Inferior parietal cortex (tissue), 1 donor: ENCODE measurements at regions not wholly inside any gene's neighbourhood (a gene's known extent, or its start where the extent isn't known, plus 50 kb on each side); places are given as distances from the start of the nearest gene placed in this dataset.

ENCODE experiments used
- DNase-seq: peaks from one replicate; pipeline ENCODE4 v3.0.0-alpha.2; 2016; ENCODE audit errors: extremely low spot score

DNA sequence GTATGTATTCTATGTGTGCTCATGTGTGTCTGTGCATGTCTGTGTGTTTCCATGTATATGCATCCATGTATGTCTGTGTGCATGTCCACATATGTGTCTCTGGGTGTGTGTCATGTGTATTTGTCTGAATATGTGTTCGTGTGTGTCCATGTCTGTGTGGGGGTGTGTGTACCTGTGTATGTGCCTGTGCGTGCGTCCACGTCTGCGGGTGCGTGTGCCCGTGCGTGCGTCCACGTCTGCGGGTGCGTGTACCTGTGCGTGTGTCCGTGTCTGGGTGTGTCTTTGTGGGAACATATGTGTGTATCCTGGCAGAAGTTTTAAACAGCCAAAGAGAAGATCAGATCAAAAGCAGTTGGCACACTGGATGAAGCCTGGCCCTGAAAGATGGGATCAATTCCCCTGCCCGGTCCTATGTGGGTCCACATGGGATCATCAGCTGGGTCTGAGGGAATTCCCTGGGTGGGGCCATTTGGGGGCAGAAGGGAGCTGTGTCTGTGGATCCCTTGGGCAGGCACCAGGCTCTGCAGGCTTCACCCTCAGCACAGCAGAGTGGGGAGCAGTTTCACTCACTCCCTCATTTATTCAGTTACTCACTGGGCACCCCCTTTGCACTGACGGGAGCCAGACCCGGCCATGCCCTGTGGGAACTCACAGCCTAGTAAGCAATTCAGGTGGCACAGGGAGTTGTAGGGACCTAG lies 167.4 kb downstream of the MN1 start:
- no peak for DNase-seq

DNA sequence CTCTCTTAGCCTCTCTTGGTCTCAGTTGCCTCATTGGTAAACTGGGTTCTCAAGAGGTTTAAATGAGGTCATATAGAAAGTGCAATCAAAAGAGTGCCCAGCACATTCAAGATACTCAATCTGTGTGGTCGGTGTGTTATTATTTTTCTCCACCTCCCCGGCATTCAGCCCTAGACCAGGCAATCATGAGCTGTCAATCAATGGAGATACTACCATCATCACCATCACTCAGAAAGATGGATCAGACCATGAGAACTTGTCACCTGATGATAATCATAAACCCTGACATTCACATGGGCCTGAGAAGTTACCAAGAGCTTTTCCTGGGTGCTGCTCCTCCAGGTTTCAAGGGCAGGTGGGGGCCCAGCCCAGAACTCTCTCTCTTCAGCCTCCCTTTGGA lies 166.1 kb downstream of the MN1 start:
- DNase-seq: no peak

DNA sequence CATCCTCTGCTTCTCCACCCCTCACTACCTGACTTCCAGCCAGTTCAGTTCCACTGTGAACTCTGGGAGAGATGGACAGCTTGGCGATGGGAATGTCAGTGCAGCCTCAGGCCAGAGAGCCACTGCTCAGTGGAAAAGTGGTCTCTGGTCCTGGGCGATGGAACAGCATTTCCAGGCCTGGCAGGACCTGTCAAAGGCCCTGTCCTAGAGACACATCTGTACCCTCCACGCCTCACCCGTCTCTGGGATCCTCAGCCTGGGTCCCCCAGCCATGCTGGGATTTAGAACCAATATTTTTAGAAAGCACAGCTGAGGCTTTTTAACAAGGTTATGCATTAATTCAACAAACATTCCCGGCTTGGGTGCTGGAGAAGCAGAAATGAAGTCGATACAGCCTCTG lies 165.7 kb downstream of the MN1 start:
- DNase-seq: no peak

DNA sequence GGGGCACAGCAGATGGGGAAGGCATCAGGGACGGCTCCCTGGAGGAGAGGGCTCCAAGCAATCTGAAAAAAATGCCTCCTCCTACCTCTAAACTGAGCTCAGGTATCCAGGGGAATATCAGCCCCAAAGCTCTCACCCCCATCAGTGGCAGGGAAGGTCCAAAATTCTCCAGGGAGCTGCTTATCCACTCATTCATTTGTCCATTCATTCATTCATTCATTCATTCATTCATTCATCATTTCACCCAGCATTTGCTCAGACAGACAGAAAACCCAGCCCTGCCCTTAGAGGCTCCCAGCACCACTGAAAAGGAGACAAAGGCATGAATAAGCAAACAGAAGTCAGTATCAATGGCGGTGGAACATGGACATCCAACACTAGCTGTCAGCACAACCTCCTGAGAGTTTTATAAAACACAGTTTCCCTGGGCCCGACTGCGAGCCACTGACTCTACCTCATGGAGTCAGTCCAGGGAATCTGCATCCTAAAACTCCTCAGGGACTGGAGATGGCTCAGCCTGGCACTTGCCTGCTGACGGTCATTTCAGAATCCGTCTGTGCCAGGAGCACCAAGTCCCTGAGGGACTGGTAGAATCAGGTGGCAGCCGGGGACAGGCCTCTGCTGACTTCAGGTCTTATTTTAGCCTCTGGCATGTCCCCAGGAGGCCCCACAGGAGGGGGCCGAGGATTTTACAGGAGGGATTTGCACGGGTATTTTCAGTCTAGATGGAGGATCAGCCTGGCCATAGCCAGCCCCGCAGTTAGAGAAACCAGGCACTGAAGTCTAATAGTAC lies 164.6 kb downstream of the MN1 start:
- DNase-seq: no peak

DNA sequence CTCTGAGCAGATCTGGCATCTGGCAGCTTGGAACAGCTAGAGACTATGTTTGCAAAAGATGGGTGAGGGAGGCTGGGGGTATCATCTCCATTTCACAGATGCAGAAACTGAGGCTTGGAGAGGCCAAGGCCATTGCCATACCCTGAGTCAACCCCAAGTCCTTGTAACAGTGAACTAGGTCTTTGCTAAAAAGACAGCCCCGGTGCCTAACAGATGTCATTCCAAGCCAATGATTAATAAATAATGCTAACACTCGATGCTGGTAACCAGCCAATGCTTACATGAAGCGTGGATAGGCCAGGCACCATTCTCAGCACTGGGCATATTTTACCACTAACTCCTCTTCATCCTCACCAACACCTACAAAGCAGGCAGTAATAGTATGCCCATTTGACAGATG lies 164.0 kb downstream of the MN1 start:
- no peak for DNase-seq

DNA sequence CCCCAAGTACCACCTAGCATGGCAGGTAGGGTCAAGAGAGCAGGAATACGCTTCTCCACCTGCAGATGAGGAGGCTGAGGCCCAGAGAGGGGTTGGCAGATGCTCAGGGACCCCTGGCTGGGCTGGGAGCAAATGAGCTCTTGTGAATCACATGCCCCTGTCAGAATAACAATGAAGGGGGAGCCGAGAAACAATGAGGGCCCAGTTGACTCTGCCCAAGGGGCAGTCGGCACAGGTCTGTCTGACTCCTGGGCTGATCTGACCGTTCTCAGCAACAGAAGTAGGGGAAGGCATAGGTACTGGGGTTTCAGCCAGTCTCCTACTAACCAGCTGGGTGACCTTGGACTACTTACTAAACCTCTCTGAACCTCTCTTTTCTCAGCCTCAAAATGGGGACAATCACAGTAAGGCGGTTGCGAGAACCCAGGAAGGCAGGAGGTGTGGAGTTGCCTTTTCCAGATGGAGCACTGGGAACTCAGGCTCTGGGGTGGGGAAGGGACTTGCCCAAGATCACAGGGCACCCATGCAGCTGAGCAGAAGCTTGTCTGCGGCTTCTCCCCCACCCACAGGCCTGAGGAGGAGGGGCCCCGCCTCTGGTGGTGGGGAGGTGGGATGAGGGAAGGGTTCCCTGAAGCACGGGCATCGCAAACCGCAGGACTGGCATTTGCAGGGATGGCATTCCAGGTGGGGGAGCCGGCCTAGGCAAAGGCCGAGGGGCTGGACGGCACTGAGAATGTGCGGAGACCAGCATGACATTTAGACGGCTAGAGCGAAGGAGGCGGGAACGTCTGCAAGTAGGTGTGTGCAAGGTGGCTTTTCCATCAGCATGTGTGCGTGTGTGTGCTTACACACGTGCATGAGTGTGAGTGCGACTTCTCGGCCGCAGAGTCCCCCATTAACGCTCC lies 163.0 kb downstream of the MN1 start:
- no peak for DNase-seq

DNA sequence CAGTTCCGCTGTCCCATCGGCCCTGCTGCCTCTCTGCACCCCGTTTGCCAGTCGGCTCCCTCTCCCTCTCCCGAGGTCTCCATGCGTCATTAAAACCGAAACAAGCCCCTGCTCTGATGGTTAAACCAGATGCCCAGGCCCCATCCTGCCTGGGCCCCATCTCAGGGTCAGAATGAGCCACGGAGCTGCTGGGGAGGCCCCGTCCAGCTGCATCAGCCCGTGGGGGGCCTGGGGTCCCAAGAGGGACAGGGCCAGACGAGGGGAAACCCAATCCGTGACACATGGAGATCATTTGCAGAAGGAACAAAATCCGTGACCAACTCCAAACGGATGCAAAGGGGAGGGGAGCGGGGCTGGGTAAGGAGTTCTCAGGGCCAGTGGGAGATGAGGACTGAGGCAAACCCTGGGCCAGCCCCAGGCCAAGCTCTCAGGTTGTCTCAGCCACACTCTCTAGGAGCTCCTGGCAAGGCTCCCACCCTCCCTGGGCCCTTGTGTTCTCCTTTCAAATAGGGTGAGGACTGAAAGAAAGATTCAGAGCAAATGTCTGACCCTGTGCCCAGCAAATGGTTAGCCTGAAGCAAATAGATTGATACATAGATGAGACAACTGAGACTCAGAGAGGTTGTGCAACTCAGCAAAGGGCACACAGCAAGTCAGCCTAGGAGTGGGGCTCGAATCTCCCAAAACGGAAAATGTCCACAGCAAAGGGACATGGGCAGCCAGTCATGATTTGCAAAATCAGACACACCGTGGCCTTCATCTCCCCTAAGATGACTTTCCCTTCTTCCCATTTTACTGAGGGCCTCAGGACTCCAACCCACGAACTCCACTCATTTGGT lies 162.1 kb downstream of the MN1 start:
- no peak for DNase-seq

DNA sequence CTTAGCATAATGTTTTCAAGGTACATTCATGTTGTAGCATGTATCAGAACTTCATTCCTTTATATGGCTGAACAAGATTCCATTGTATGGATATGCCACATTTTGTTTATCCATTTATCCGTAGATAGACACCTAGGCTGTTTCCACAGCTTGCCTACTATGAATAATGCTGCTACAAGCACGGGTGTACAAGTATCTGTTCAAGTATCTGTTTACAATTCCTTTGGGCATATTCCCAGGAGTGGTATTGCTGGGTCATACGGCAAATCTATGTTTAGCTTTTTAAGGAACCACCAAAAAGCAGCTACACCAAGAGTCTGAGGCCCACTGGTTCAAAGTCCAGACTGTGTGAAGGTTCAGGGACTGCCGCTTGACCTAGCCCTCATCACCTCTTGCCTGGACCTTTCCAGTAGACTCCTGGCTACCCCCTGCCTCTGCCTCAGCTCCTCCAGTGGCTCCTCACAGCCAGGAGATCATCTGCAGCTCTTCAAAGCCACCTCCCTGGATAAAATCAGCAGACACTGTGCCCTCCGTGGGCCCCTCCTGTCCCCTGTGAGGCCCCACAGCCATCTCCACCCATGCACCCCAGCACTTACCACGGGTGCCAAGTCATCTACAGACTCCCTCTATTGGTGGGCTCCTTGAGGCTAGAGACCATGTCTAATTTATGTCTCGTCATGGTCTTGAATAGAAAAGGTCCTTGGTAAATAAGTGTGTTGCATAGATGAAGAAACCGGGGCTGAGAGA lies 160.3 kb downstream of the MN1 start:
- no peak for DNase-seq

DNA sequence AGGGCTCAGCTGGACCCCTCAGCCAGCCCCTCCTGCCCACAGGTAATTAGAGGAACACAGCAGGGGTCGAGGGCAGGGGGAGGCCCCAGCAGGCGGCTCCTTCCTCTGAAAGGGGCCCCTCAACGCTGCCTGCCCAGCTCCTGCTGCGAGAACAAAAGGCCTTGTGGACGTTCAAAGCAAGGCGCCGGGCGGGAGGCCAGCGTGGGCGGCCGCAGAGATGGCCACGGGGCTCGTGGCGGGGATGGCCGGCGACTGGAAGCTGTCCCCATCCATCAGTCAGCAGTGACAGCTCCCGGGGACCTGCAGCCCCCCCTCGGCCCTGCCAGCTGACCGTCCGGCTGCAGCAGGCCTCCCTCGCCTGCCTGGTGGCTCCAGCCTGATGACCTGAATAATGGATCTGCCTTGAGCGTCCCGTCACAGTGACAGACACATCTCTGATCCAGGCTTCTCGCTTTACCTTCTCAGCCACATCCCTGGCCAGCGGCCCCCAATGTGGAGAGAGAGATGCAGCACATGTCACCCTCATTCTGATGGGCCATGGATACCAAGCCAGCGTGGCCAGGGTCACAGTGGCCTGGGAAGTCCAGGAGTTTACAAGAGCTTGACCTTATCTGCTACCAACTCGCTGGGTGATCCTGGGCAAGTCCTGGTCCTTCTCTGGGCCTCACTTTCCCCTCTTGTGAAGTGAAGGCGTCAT lies 159.3 kb downstream of the MN1 start:
- peak; percentile 75 for DNase-seq

DNA sequence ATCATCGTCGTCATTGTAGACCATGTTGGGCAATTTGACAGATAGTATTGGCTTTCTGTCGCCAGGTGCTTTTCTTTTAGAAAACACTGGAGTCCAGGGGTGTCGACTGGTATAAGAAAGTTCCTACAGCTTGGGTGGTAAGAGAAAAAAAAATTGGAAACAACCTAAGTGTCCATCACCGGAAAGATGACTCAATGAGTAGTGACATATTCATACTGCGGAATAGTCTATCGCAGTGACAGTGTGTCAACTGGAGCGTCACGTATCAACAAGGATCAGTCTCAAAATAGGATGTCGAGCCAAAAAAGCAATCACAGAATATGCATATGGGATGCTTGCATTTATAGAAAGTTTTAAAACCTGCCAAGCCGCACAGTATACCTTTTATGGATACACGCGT lies 157.6 kb downstream of the MN1 start:
- DNase-seq: no peak

DNA sequence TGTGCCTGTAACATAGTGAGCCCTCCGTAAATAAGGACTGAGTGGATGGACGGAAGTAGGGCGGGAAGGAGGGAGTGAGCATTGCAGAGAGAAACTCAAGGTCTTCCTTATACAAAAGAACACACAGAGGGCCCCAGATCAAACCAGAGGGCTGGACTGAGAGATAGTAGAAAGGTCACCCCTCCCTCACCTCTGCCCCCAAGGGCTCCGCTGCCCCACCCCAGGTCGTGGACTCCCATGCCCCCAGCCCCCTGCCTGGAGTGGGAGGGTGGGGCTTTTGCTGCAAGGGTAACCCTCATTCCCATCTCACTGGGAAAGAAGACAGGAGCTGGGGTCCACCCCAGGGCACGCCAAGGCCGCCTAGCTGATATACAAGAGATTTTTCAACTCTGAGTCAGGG lies 157.0 kb downstream of the MN1 start:
- DNase-seq: no peak

DNA sequence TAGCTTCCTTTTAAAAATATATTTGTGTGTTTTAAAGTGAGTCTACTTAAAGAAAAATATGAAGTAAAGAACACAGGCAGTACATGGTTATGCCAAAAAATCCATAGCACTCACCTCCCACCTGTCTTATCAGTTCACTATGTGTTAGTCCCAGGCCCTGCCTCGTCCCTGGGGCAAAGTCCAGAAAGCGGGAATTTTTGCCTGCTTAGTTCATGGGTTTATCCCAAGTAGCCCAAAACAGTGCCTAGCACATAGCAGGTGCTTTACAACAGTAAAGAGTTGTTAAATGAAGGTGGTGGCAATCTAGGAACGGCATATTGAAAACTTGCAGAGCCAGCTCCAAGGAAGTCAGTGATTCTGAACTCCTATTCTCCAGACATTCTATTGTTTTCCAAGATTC lies 154.0 kb downstream of the MN1 start:
- DNase-seq: no peak

DNA sequence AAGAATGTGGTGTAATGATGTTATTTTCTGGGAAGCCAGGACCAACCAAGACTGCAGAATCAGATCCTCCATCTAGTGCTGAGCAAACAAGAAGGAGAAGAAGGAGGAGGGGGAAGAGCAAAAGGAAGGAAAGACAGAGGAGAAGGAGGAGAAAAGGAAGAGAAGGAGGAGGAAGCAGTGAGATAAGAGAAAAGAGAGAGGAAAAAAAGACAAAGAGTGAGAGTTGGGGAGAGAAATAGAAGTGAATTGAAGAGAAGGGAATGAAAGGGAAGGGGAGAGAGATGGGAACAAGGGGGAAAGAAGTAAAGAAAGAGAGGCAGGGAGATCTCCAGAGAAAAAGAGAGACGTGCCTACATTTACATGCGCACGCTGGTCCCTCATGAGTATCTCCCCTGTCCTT lies 153.5 kb downstream of the MN1 start:
- DNase-seq: no peak

DNA sequence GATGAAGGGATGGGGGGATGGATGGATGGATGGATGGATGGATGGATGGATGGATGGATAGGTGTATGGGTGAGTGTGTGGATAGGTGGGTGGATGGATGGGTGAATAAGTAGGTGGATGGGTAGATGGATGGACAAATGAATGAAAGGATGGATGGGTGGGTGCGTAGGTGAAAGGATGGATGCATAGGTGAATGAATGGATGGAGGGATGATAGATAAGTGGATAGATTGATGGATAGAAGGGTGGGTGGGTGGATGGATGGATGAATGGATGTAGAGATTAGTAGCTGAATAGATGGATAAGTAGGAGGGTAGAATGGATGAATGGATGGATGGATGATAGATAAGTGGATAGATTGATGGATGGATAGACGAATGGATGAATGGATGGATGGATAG lies 152.7 kb downstream of the MN1 start:
- DNase-seq: no peak

DNA sequence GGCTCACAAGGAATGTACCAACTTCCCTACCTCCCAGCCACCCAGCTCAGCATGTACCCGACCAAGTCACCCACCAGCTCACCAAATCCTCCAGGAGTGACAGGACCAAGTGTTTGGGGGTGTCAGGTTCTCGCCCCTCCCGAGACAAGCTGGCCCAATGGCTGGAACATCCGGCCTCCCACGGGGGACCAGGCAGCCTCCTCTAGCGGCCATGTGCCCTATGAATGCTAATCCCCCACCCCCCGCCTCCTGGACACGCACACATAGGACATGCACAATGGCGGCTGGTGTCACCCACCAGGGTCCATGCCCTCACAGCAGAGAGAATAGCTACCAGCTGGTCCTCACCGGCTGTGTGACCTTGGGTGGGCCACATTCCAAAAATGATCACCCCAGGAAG lies 151.0 kb downstream of the MN1 start:
- DNase-seq: no peak

DNA sequence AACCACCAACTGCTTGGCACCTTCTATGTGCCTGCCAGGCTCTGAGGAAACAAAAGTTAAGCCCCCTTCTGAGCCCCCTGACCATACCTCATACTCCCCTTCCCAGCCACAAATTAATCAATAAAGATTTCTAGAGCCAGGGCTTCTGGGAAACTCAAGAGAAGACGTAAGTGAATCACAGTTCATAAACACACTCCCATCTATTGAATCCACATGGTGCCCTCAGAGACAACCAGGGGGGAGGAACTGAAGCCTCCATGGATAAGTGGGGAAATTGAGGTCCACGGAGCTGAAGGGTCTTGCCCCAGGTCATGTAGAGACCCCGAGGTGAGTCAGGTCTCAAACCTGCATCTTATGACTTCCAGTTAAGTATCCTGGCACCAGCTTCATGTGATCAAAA lies 150.6 kb downstream of the MN1 start:
- DNase-seq: no peak

DNA sequence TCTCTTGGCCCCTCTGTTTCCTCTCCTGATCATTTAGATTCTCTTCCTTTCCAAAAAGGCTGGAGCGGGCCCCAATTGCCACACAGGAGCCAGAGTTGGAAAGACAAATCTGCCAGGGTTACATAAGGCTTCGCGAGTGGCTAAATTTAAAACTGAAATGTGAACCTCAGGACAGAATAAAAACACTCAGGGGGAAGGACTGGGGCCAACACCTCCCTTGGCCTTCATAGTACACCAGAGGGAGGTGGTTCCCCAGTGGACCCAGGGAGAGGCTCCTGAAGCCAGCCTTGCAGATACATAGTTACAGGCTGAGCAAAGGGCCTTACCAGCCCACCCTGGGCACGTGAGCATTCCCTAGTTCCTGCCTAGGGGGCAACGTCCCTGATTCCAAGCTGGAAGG lies 150.1 kb downstream of the MN1 start:
- DNase-seq: no peak

DNA sequence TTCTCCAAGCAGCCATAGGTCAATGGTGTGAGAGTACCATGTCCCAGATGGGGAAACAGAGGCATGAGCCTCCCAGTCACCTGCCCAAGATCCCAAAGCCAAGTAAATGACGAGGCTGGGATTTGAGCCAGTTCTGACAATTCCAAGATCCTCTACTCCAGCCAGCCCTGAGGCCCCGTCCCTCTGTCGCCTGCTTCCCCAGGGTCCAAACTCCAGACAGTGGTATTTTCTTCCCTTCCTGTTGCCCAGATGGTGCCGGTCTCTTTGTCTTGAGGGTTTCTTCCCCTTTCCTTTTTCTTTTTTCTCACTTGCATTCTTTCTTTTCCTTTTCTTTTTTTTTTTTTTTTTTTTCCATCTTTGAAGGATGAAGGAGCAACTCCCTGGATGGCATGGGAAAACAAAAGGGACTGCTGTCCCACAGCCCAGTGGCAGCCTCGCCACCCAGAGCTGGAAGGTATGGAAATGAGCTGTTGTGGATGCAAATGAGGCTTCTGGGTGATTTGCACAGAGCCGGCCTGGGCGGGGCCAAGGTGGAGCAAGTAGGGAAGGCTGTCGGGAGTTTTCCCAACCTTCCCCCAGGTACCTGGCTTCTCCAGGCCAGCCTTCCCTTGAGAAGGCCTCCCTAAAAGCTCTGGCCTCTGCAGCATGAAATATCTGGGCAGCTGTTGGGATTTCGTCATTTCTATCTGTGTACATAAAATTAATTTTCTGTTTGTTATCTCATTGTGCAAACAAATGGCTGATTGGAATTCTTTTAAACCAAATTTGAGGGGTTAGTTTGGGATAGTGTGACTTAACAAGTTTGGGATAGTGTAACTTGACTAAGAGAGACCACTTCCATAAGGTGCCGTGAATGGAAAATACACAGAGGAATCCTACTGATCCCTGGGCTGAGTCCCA lies 146.8 kb downstream of the MN1 start:
- no peak for DNase-seq

DNA sequence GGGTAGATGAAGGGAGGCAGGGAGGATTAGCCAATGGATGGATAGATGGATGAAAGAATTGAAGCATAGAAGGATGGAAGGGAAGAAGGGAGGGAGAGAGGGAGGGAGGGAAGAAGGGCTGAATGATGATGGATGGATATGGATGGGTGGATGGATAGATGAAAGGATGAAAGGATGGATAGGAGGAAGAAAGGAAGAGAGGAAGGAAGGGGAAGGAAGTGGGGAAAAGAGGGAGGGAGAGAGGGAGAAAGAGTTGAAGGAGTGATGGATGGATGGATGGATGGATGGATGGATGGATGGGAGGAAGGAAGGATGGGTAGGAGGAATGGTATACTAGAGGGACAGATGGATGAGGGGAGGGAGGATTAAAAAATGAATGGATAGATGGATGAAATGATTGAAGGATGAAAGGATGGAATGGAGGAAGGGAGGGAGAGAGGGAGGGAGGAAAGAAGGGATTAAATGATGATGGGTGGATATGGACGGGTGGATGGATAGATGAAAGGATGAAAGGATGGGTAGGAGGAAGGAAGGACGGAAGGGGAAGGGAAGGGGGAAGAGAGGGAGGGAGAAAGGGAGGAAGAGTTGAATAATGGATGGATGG lies 145.9 kb downstream of the MN1 start:
- DNase-seq: no peak
